ENCODE measurements at regions not wholly inside any gene's neighbourhood (a gene's known extent, or its start where the extent isn't known, plus 50 kb on each side); places are given as distances from the start of the nearest gene placed in this dataset.

GRCh38 chr6:54991761-54992330 is 145.3 kb downstream of the FAM83B start:
- no peak for DNase-seq

- DNase-seq, result no peak
Observed at GRCh38 chr6:54992789-54993188, 146.2 kb downstream of the FAM83B start.

- DNase-seq, result no peak
Observed at GRCh38 chr6:54993294-54993693, 146.7 kb downstream of the FAM83B start.

DNA sequence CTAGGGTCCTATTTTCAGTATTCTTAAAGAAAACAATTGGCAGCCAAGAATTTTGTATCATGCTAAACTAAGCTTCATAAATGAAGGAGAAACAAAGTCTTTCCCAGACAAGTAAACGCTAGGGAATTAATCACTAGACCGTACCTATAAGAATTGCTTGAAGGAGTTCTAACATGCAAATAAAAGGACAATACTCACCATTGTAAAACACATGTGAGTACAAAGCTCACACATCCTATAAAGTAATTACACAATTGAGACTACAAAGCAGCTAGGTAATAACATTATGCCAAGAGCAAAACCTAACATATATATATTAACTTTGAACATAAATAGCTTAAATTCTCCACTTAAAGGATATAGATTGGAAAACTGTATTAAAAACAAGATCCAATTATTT is 147.4 kb downstream of the FAM83B start:
- no peak for DNase-seq

GRCh38 chr6:54998576-54998975 is 152.0 kb downstream of the FAM83B start:
- DNase-seq, result no peak

DNA sequence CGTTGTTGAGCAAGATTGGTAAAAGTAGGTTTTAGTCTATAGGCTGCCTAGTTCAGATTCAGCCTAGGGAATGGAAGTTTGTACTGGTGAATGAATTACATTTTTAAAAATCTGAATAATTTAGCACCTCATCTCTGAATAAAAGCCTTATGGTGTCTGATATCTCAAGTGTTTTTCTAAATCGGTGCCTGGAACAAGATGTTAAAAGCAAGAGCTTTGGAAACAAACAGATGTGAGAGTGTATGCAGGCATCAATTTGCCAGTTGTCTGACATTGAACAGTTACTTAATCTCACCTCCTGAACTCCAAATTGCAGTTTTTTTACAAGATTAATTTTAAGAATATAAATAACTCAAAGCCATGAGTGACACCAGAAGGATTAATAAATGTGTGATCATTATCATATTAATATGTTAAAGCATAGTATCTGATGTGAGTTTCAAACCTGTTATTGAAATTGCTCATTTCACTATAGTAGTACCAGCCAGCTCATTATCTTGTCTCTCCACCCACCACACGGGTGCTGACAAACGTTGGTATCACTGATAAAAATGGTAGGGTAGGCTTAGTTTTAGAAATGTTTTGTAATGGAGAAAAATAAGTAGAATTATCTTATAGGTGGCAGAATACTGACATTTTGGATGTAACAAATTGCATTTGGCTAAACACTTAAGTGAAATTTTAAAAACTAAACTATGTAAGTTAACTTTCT is 157.3 kb downstream of the FAM83B start:
- DNase-seq, result no peak

DNA sequence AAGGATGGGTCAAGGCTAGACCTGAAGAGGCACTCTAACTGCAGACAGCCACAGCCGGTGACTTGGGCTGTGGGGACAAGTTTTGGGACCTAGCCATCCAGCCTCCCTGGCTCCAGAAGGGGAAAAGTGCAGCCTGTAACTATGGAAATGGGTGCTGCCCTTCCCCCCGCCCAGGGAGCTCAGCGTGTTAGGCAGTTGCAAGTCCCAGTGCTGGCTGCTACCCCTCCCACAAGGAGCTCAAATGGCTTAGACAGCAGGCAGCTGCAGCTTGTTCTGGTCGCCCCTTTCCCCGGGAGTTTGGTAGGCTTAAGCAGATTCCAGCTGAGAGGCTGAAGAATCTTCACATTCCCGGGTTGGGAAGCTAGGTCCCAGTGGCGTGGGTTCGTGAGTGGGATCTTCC is 162.6 kb downstream of the FAM83B start:
- no peak for DNase-seq

DNA sequence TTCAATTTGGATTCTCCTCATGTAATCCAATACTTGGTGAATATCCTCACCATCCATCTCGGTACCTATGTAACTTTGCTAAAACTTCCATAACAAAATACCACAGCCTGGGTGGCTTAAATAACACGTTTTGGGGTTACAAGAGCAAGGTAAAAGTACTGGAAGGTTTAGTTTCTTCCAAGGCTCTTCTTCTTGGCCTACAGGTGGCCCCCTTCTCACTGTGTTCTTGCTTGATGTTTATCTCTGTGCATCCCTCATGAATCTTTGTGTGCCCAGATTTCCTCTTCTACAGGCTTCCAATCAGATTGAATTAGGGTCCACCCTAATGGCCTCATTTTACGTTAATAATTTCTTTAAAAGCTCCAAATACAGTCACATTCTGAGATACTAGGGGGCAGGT is 163.3 kb upstream of the HCRTR2 start:
- DNase-seq, result no peak

DNA sequence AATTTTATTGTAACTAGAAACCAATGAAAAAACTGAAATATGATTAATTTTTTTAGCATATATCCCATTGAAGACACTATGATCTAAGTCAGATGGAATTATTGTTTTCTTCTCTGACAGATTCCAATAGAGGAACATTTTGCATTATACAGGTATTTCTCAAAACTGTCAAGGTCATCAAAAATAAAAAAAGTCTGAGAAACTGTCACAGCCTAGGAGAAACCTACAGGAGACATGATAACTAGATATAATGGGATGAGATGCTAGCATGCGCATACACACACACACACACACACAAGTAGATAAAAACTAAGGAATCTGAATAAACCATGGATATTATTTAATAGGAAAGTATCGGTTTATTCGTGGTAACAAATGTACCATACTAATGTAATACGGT is 161.9 kb upstream of the HCRTR2 start:
- no peak for DNase-seq

DNA sequence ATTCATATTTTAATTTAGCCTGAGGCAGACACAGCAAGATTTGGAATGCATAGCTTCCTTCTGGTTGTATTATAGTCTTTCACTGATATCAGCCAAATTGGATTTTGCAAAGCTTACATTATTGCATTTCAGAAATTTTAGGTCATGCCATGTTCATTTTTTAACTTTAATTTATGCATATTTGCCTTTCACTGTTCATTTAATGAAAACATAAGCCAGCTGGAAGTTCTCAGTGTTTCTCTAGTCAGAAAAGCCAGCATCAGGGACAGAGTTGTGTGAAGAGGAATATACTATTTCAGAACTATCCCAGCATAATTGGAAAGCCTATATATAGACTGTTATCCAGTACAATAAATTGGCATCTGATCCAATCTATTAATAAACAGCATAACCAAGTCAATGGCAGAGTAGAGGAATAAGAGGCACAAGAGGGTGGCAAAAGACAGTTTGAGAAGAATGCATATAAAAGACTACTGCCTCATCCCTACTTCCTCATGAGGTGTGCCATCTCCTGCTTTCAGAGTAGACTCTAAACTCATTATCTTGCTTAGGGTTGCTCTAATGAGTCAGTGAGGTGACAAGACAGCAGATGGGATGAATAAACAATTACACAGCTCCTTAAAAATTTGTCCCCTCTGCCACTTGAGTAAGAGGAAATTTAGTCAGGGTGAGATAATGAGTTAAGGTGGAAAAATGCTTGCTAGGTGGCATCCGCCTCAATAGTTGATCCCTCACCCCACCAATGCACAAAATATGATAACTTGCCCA is 159.8 kb upstream of the HCRTR2 start:
- no peak for DNase-seq

GRCh38 chr6:55016261-55016660 is 158.1 kb upstream of the HCRTR2 start:
- DNase-seq, result no peak

DNA sequence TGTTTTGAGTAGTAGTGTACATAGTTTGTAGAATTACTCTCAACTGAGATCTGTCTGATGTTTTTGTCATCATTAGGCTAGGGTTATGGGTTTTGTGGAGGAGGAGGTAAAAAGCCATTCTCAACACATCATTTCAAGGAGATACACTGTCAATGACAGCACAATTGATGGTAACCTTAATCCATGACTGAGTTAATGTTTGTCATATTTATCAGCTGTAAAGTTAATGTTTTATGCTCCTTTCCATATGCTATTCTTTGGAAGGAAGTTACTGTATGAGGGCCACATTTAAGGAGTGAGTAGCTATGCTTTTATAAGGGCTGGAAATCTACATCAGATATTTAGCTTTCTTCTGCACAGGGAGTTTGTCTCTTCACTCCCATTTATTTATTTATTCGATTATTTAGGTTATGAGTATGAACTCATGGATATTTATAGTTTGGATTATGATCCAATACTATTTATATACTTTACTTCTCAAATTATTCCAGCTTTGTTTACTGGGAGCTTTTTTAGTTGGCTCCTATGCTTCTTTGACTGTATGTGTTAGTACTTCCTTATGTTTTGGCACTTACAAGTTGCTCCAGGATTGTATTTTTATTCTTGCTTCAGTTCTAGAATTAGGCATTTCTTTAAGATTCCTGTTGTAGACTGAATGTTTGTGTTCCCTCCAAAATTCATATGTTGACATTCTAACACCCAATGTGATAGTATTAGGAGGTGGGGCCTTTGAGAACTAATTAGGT is 156.6 kb upstream of the HCRTR2 start:
- no peak for DNase-seq

DNA sequence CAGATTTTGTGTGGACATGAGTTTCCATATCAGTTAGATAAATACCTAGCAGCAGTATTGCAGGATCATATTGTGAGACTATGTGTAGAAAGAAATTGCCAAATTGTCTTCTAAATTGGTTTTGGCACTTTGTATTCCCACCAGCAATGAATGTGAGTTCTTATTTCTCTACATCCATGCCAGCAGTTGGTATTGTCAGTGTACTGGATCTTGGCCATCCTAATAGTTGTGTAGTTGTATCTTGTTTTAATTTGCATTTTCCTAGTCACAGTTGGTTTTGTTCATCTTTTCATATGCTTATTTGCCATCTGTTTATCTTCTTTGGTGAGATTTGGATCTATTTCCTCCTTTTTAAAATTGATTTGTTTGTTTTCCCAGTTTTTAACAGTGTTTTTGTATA is 154.7 kb upstream of the HCRTR2 start:
- DNase-seq, result no peak

DNA sequence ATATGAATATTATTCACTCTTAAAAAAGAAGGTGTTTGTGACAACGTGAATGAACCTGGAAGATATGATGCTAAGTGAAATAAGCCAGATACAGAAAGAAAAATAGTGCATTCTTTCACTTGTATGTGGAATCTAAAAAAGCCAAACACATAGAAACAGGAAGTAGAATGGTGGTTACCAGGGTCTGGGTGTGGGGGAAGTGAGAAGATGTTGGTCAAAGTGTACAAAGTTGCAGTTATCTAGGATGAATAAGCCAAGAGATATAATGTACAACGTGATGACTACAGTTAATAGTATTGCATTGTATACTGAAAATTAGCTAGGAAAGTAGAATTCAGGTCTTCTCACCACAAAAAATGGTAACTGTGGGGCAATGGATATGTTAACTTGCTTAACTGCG is 151.1 kb upstream of the HCRTR2 start:
- no peak for DNase-seq

DNA sequence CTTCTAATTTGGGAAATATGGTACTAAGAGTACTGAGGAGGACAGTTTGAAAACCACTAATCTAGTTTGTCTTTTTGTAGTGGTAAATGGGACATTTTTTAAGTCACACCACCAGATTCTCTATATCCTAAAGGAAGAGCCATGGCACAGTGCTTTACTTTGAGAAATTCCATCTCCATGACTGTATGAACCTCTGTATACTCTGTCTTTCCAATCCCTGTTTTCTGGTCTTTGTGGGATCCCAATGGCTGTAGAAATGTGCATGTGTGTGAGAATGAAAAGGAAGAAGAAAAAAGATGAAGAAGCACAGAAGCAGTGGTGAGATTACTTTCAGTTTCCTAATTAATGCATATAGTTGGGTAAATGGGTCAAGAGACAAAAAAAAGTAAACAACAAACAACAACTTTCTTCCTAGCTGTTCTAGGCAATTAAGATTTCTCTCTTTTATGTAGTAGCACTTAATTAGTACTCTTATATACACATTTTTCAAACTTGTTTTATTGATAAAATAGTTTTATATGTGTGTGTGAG is 141.2 kb upstream of the HCRTR2 start:
- DNase-seq, result no peak

DNA sequence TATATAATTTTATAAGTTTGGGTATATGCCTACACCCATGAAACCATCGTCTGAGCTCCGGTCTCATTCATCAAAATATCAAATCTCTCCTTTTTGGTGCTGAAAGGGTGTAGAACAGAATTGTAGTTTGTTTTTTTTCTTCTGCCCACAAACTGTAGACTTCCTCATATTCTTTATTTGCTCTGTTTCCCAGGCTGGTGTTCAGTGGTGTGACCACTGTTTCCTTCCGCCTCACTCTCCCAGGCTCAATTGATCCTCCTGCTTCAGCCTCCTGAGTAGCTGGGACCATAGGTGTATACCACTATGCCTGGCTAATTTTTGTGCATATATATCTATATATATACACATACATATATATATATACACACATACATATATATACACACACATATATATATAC is 139.6 kb upstream of the HCRTR2 start:
- DNase-seq, result no peak

DNA sequence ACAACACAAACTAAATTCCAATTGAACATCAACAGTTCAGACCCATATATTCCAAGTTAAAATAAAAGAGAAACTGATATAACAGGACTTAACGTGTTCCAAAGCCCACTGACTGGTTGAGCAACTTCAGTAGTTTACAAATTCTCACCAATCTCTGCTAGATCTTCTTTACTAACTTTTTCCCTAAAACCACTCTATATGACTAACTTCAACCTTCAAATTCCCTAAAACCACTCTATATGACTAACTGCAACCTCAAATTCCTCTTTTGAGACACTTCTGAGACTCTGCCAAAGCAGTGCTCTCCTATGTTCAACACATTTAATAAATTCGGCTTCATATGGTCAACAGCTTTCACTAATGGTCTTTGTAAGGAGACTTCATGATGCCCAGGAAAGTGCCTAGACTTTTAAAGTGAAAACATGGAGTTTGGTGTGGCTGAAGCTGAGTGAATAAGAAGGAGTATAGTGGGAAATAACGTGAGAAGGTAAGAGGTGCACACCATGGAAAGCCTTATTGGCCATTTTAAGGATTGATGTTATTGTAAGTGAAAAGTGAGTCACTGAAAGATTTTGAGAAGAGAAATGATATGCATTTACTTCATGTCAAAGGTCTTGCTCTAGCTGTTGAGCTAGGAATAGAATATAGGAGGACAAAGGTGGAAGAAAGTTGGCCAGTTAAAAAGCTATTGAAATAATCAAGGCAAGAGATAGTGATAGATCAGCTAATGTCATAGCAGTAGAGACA is 134.0 kb upstream of the HCRTR2 start:
- no peak for DNase-seq

- no peak for DNase-seq
Observed at GRCh38 chr6:55046869-55047422, 127.4 kb upstream of the HCRTR2 start.

DNA sequence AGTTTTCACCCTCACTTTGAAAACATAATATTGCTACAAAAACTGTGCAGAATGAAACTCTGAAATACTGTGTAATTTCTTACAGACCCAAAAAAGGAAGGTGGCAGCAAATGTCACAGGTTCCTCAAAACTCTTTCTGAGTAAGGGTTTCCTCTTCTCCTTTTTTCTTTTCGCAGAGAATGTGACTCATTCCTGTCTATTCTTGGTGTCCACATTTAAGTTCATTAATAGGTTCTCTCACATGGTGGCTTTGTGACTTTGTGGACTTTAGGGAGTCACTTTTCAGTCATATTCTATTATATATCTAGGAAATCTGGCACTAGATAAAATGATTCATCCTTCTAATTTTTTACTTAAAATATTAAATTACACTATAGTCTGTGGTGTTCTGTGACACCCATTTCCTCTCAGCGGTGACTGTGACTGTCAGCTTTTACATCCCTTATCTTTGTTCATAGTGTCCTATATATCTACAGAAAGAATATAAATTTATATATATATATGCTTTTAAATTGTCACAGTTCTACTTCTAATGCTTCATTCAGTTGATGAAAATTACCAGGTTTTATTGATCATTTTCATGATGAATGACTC is 126.8 kb upstream of the HCRTR2 start:
- DNase-seq, result no peak

- DNase-seq, result no peak
Observed at GRCh38 chr6:55049866-55050265, 124.4 kb upstream of the HCRTR2 start.

- no peak for DNase-seq
Observed at GRCh38 chr6:55052846-55053245, 121.5 kb upstream of the HCRTR2 start.

DNA sequence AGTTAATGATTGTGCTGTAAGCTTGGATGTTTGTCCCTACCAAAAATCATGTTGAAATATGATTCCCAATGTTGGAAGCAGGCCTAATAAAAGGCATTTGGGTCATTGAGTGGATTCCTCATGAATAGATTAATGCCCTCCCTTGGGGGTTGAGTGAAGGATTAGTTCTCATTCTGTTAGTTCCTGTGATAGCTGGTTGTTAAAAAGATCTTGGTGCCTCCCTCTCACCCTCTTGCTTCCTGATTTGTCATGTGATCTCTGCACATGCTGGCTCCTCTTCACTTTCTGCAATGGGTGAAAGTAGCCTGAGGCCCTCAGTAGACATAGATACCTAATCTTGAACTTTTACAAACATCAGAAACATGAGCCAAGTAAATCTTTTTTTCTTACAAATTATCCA is 115.6 kb upstream of the HCRTR2 start:
- no peak for DNase-seq
